HCT116 (cell line): ENCODE measurements at regions not wholly inside any gene's neighbourhood (a gene's known extent, or its start where the extent isn't known, plus 50 kb on each side); places are given as distances from the start of the nearest gene placed in this dataset.

Source experiments
- ATAC-seq: fragments of 200-7000 bp; cut with Tn5 transposase; 2 replicates; pipeline ENCODE4 v1.9.1; 2020; ENCODE audit warnings: mild to moderate bottlenecking, moderate library complexity
- BruUV-seq: library from RNA; stranded (reverse); fragments of 400-500 nt; replicated peaks from 2 replicates; lab custom pipeline; 2021; lab: Mats Ljungman, UMichigan
- CTCF ChIA-PET: fragments of 300-600 bp; sonication (Branson Sonifier 250); formaldehyde crosslinking; loops from one replicate; lab custom pipeline; 2021; ENCODE audit warnings: antibody characterized with exemption; lab: Charles Lee
- POLR2A ChIA-PET: fragments of 300-600, 350-600 bp; sonication (Branson Sonifier 250); formaldehyde crosslinking; loops from one replicate; lab custom pipeline; 2021; ENCODE audit warnings: antibody characterized with exemption; lab: Charles Lee
- RAD21 ChIA-PET, 2 experiments: fragments of 300-600 bp; sonication (Branson Sonifier 250); formaldehyde crosslinking; loops; one replicate each; lab custom pipeline; 2023; ENCODE audit warnings: low total read pairs in 2 of 2; ENCODE audit not compliant: uncharacterized antibody in 2 of 2, unreplicated experiment in 2 of 2, low non-redundant PET in 1 of 2; lab: Charles Lee
- DNase-seq: peaks from one replicate; pipeline ENCODE4 v3.0.0-alpha.2; 2010; ENCODE audit warnings: low read depth, low spot score
- H2AFZ ChIP-seq: fragments of 200-600 bp; shearing (Covaris generic), sonication (generic); 2 replicates; pipeline ENCODE4 v1.6.1; 2017; ENCODE audit warnings: low read depth, mixed run types, mixed read lengths, antibody characterized with exemption, low read length; ENCODE audit not compliant: poor library complexity, severe bottlenecking
- H3K27ac ChIP-seq: 2 replicates; pipeline ENCODE4 v1.5.1; 2012; ENCODE audit warnings: low read depth, low read length
- H3K27me3 ChIP-seq: fragments of 200-600 bp; sonication (generic); 2 replicates; pipeline ENCODE4 v1.6.1; 2016; ENCODE audit warnings: mixed run types, low read length, mixed read lengths; ENCODE audit not compliant: insufficient read depth
- H3K36me3 ChIP-seq, 2 experiments: fragments of 200-500 bp in 1 of 2; fragments of 200-600 bp in 1 of 2; sonication (Bioruptor generic) in 1 of 2; sonication (generic) in 1 of 2; 2 replicates each; pipeline versions ENCODE4 v1.5.1 to v1.6.1; 2014 to 2016; ENCODE audit warnings: low read length in 2 of 2, inconsistent platforms in 1 of 2, mixed read lengths in 1 of 2, mixed run types in 1 of 2; ENCODE audit not compliant: insufficient read depth in 2 of 2, control insufficient read depth in 1 of 2
- H3K4me1 ChIP-seq, 2 experiments: fragments of 200-600 bp in 1 of 2; sonication (generic) in 1 of 2; 2 replicates each; pipeline versions ENCODE4 v1.5.1 to v1.6.1; 2012 to 2017; ENCODE audit warnings: low read length in 2 of 2, inconsistent platforms in 1 of 2, mild to moderate bottlenecking in 1 of 2, mixed read lengths in 1 of 2, mixed run types in 1 of 2, moderate library complexity in 1 of 2; ENCODE audit not compliant: insufficient read depth in 2 of 2, control insufficient read depth in 1 of 2
- H3K4me2 ChIP-seq: fragments of 200-600 bp; sonication (generic); 2 replicates; pipeline ENCODE4 v1.6.1; 2017; ENCODE audit warnings: mixed run types, low read length, mixed read lengths
- H3K4me3 ChIP-seq, 2 experiments: fragments of 200-600 bp in 1 of 2; sonication (generic) in 1 of 2; replicated peaks in 1 of 2; 2 replicates each; pipeline ENCODE4 v1.5.1; 2011 to 2016; ENCODE audit warnings: low read length in 2 of 2, control low read depth in 1 of 2, low read depth in 1 of 2, mild to moderate bottlenecking in 1 of 2, mixed read lengths in 1 of 2, mixed run types in 1 of 2
- H3K79me2 ChIP-seq: fragments of 200-600 bp; sonication (generic); 2 replicates; pipeline ENCODE4 v1.6.1; 2017; ENCODE audit warnings: mild to moderate bottlenecking, mixed run types, low read length, moderate library complexity, mixed read lengths; ENCODE audit not compliant: insufficient read depth
- H3K9ac ChIP-seq: fragments of 200-600 bp; sonication (generic); 2 replicates; pipeline ENCODE4 v1.6.1; 2016; ENCODE audit warnings: low read length, mixed read lengths
- H3K9me2 ChIP-seq: fragments of 200-600 bp; sonication (generic), shearing (Covaris generic); 2 replicates; pipeline ENCODE4 v1.6.1; 2017; ENCODE audit warnings: mixed run types, mild to moderate bottlenecking, moderate library complexity; ENCODE audit not compliant: insufficient read depth
- H3K9me3 ChIP-seq, 2 experiments: fragments of 200-500 bp in 1 of 2; fragments of 200-600 bp in 1 of 2; sonication (Bioruptor generic) in 1 of 2; sonication (generic) in 1 of 2; 2 replicates each; pipeline ENCODE4 v1.6.1; 2014 to 2017; ENCODE audit warnings: low read length in 2 of 2, mixed read lengths in 2 of 2, inconsistent platforms in 1 of 2, low read depth in 1 of 2, mild to moderate bottlenecking in 1 of 2, mixed run types in 1 of 2, moderate library complexity in 1 of 2; ENCODE audit not compliant: control insufficient read depth in 1 of 2, insufficient read depth in 1 of 2
- H4K20me1 ChIP-seq: fragments of 200-600 bp; sonication (generic), shearing (Covaris generic); 2 replicates; pipeline ENCODE4 v1.6.1; 2017; ENCODE audit warnings: mixed run types, mild to moderate bottlenecking, moderate library complexity; ENCODE audit not compliant: insufficient read depth
- CEBPB ChIP-seq: IDR thresholded peaks from 2 replicates; pipeline ENCODE4 v1.6.1; 2012; ENCODE audit warnings: low read depth
- CTCF ChIP-seq, 3 experiments: fragments of 200-600 bp in 1 of 3; sonication (generic) in 1 of 3; IDR thresholded peaks in 2 of 3; conservative IDR thresholded peaks in 1 of 3; 2 replicates each; pipeline ENCODE4 v1.5.1; 2012 to 2017; ENCODE audit warnings: low read depth in 2 of 3, low read length in 2 of 3, antibody characterized with exemption in 1 of 3, borderline replicate concordance in 1 of 3, control low read depth in 1 of 3, mild to moderate bottlenecking in 1 of 3, mixed read lengths in 1 of 3, mixed run types in 1 of 3, moderate library complexity in 1 of 3; ENCODE audit not compliant: insufficient read depth in 1 of 3
- EGR1 ChIP-seq: IDR thresholded peaks from 2 replicates; pipeline ENCODE4 v1.6.1; 2012; ENCODE audit warnings: low read depth
- ELF1 ChIP-seq: IDR thresholded peaks from 2 replicates; pipeline ENCODE4 v1.6.1; 2012; ENCODE audit warnings: low read depth, borderline replicate concordance
- EZH2 ChIP-seq: fragments of 200-600 bp; sonication (generic); IDR thresholded peaks from 2 replicates; pipeline ENCODE4 v1.6.1; 2017; ENCODE audit warnings: antibody characterized with exemption, mixed run types
- EZH2phosphoT487 ChIP-seq: fragments of 200-600 bp; IDR thresholded peaks from 2 replicates; pipeline ENCODE4 v1.6.1; 2018; ENCODE audit warnings: antibody characterized with exemption, borderline replicate concordance
- FOSL1 ChIP-seq: IDR thresholded peaks from 2 replicates; pipeline ENCODE4 v1.6.1; 2012; ENCODE audit warnings: low read depth
- POLR2A ChIP-seq: IDR thresholded peaks from 2 replicates; pipeline ENCODE4 v1.7.0; 2011; ENCODE audit warnings: borderline replicate concordance; ENCODE audit not compliant: insufficient read depth, insufficient read length; ENCODE audit errors: extremely low read depth
- POLR2AphosphoS5 ChIP-seq: IDR thresholded peaks from 2 replicates; pipeline ENCODE4 v1.6.1; 2011; ENCODE audit warnings: mild to moderate bottlenecking, low read depth, low read length, moderate library complexity
- RAD21 ChIP-seq: IDR thresholded peaks from 2 replicates; pipeline ENCODE4 v1.6.1; 2012; ENCODE audit warnings: low read depth, mild to moderate bottlenecking
- SIN3A ChIP-seq: IDR thresholded peaks from 2 replicates; pipeline ENCODE4 v1.6.1; 2012; ENCODE audit warnings: low read depth
- SP1 ChIP-seq: IDR thresholded peaks from 2 replicates; pipeline ENCODE4 v1.6.1; 2012; ENCODE audit warnings: low read depth
- TCF7L2 ChIP-seq: IDR thresholded peaks from 2 replicates; pipeline ENCODE4 v1.7.0; 2011; ENCODE audit warnings: borderline replicate concordance, inconsistent platforms; ENCODE audit not compliant: insufficient read depth, insufficient read length; ENCODE audit errors: extremely low read depth
- YY1 ChIP-seq: IDR thresholded peaks from 2 replicates; pipeline ENCODE4 v1.6.1; 2011; ENCODE audit warnings: low read length, low read depth, moderate library complexity, mild to moderate bottlenecking; ENCODE audit not compliant: insufficient replicate concordance; ENCODE audit errors: extremely low read depth
- ZFX ChIP-seq: fragments of 450-650 bp; IDR thresholded peaks from 2 replicates; pipeline ENCODE4 v1.6.1; 2017
- ZNF274 ChIP-seq: fragments of 200-500 bp; sonication (Bioruptor generic); IDR thresholded peaks from 2 replicates; pipeline ENCODE4 v1.6.1; 2014; ENCODE audit warnings: mild to moderate bottlenecking, low read depth, low read length, inconsistent platforms
- intact Hi-C: fragments of 100-400 bp; cut with micrococcal nuclease; formaldehyde crosslinking; loops from 2 replicates; pipeline ENCODE4 v1.10.0; 2022
- TF ChIP-seq, protein P1 (sequence below): IDR thresholded peaks from 2 replicates; pipeline ENCODE4 v1.6.1; 2012; ENCODE audit warnings: low read depth
- TF ChIP-seq, protein P2 (sequence below): IDR thresholded peaks from 2 replicates; pipeline ENCODE4 v1.6.1; 2012
- TF ChIP-seq, protein P3 (sequence below): IDR thresholded peaks from 2 replicates; pipeline ENCODE4 v1.6.1; 2012

GRCh38 chr2:116413659-116414058 lies 1400.8 kb upstream of the DDX18 start:
- Histone ChIP-seq H3K4me2 (no peak overlapping the region), H3K9ac (no peak overlapping the region), H3K79me2 (no peaks in the 10 kb centered on the region), H4K20me1 (no peaks in the 10 kb centered on the region), H2AFZ (no peak overlapping the region), H3K4me3 (no peak overlapping the region), H3K27me3 (no peaks in the 10 kb centered on the region), H3K27ac (no peak overlapping the region), H3K9me2 (no peaks in the 10 kb centered on the region), H3K36me3 (no peaks in the 10 kb centered on the region; a peak in 1 of 4 replicates), H3K4me1 (no peaks in the 10 kb centered on the region), H3K9me3 (peaks cover 5 to 26% of the 10 kb centered on the region in 2 experiments; a peak in 2 of 4 replicates)
- ChIA-PET POLR2A (no interaction called here), RAD21 (no interaction called here), CTCF (no interaction called here)
- DNase-seq (no peak), ATAC-seq (no peak)
- BruUV-seq = no TSS peak
- TF ChIP-seq RAD21 (no peak), FOSL1 (no peak), EGR1 (no peak), POLR2A (no peak), ZFX (no peak), CTCF (IDR thresholded peaks at IDR 0.05 in 2 of 3, conservative IDR thresholded peaks at IDR 0.05 in 1 of 3; ENCODE audit: borderline replicate concordance in 1 of 3, insufficient read depth in 1 of 3, low read depth in 2 of 3, low read length in 2 of 3) (no peak), ZNF274 (no peak), TCF7L2 (no peak), ELF1 (no peak), POLR2AphosphoS5 (no peak), EZH2 (no peak), SIN3A (no peak), SP1 (no peak), YY1 (no peak), EZH2phosphoT487 (no peak), CEBPB (no peak)
- TF ChIP-seq, protein P1, sequence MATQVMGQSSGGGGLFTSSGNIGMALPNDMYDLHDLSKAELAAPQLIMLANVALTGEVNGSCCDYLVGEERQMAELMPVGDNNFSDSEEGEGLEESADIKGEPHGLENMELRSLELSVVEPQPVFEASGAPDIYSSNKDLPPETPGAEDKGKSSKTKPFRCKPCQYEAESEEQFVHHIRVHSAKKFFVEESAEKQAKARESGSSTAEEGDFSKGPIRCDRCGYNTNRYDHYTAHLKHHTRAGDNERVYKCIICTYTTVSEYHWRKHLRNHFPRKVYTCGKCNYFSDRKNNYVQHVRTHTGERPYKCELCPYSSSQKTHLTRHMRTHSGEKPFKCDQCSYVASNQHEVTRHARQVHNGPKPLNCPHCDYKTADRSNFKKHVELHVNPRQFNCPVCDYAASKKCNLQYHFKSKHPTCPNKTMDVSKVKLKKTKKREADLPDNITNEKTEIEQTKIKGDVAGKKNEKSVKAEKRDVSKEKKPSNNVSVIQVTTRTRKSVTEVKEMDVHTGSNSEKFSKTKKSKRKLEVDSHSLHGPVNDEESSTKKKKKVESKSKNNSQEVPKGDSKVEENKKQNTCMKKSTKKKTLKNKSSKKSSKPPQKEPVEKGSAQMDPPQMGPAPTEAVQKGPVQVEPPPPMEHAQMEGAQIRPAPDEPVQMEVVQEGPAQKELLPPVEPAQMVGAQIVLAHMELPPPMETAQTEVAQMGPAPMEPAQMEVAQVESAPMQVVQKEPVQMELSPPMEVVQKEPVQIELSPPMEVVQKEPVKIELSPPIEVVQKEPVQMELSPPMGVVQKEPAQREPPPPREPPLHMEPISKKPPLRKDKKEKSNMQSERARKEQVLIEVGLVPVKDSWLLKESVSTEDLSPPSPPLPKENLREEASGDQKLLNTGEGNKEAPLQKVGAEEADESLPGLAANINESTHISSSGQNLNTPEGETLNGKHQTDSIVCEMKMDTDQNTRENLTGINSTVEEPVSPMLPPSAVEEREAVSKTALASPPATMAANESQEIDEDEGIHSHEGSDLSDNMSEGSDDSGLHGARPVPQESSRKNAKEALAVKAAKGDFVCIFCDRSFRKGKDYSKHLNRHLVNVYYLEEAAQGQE = no peak
- TF ChIP-seq, protein P2, sequence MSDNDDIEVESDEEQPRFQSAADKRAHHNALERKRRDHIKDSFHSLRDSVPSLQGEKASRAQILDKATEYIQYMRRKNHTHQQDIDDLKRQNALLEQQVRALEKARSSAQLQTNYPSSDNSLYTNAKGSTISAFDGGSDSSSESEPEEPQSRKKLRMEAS = no peak
- TF ChIP-seq, protein P3, sequence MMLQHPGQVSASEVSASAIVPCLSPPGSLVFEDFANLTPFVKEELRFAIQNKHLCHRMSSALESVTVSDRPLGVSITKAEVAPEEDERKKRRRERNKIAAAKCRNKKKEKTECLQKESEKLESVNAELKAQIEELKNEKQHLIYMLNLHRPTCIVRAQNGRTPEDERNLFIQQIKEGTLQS = no peak
- intact Hi-C loops = no loop called here
